Skeletal muscle satellite cell (primary cell): ENCODE measurements at regions not wholly inside any gene's neighbourhood (a gene's known extent, or its start where the extent isn't known, plus 50 kb on each side); places are given as distances from the start of the nearest gene placed in this dataset.

Source experiments
- H3K27me3 ChIP-seq: 2 replicates; pipeline ENCODE4 v1.7.0; 2013; ENCODE audit warnings: low read length; ENCODE audit not compliant: control insufficient read depth, insufficient read depth
- H3K36me3 ChIP-seq: 2 replicates; pipeline ENCODE4 v1.7.0; 2013; ENCODE audit warnings: mild to moderate bottlenecking, control low read depth, low read length; ENCODE audit not compliant: insufficient read depth
- H3K4me1 ChIP-seq: 2 replicates; pipeline ENCODE4 v1.7.0; 2013; ENCODE audit warnings: low read length; ENCODE audit not compliant: control insufficient read depth, insufficient read depth
- H3K4me2 ChIP-seq: 2 replicates; pipeline ENCODE4 v1.7.0; 2013; ENCODE audit warnings: mild to moderate bottlenecking, low read length
- H3K4me3 ChIP-seq: 2 replicates; pipeline ENCODE4 v1.7.0; 2013; ENCODE audit warnings: low read length
- H3K9ac ChIP-seq: 2 replicates; pipeline ENCODE4 v1.7.0; 2013; ENCODE audit warnings: mild to moderate bottlenecking, low read depth, low read length, moderate library complexity
- H3K9me3 ChIP-seq: replicated peaks from 2 replicates; pipeline ENCODE4 v1.7.0; 2013; ENCODE audit warnings: mild to moderate bottlenecking, control low read depth, low read length

GRCh38 chr7:155984609-155985405 is 172.5 kb upstream of the SHH start:
- Histone ChIP-seq H3K4me1 (no peaks in the 10 kb centered on the region), H3K9me3 (no peaks in the 10 kb centered on the region)

GRCh38 chr7:155984028-155984580 is 171.8 kb upstream of the SHH start:
- Histone ChIP-seq H3K4me1 (no peaks in the 10 kb centered on the region), H3K36me3 (no peaks in the 10 kb centered on the region), H3K9ac (no peak overlapping the region), H3K4me2 (no peak overlapping the region), H3K4me3 (no peak overlapping the region), H3K9me3 (no peaks in the 10 kb centered on the region), H3K27me3 (no peaks in the 10 kb centered on the region)

More at GRCh38 chr7:155984609-155985405, 172.5 kb upstream of the SHH start:
- Histone ChIP-seq H3K4me2 (no peak overlapping the region), H3K9ac (no peak overlapping the region), H3K27me3 (no peaks in the 10 kb centered on the region), H3K36me3 (no peaks in the 10 kb centered on the region), H3K4me3 (no peak overlapping the region)

- Histone ChIP-seq H3K9ac (no peak overlapping the region), H3K4me2 (no peak overlapping the region), H3K9me3 (no peaks in the 10 kb centered on the region), H3K36me3 (no peaks in the 10 kb centered on the region), H3K4me3 (no peak overlapping the region), H3K27me3 (no peaks in the 10 kb centered on the region), H3K4me1 (no peaks in the 10 kb centered on the region)
Measured at GRCh38 chr7:155983176-155983815, 171.0 kb upstream of the SHH start.

- Histone ChIP-seq H3K27me3 (no peaks in the 10 kb centered on the region), H3K9ac (no peak overlapping the region), H3K4me2 (no peak overlapping the region), H3K4me1 (no peaks in the 10 kb centered on the region), H3K4me3 (no peak overlapping the region), H3K9me3 (no peaks in the 10 kb centered on the region), H3K36me3 (no peaks in the 10 kb centered on the region)
Measured at GRCh38 chr7:155981703-155982102, 169.4 kb upstream of the SHH start.

GRCh38 chr7:155980841-155981240 is 168.6 kb upstream of the SHH start:
- Histone ChIP-seq H3K9me3 (no peaks in the 10 kb centered on the region), H3K9ac (no peak overlapping the region), H3K36me3 (no peaks in the 10 kb centered on the region), H3K27me3 (no peaks in the 10 kb centered on the region), H3K4me3 (no peak overlapping the region), H3K4me2 (no peak overlapping the region), H3K4me1 (no peaks in the 10 kb centered on the region)

GRCh38 chr7:155979994-155980393 is 167.7 kb upstream of the SHH start:
- no peaks in the 10 kb centered on the region for H3K36me3 ChIP-seq
- no peaks in the 10 kb centered on the region for H3K27me3 ChIP-seq
- H3K4me3 ChIP-seq: no peak overlapping the region
- no peaks in the 10 kb centered on the region for H3K9me3 ChIP-seq
- no peak overlapping the region for H3K9ac ChIP-seq
- H3K4me1 ChIP-seq: no peaks in the 10 kb centered on the region
- H3K4me2 ChIP-seq: no peak overlapping the region

- no peaks in the 10 kb centered on the region for H3K9me3 ChIP-seq
- no peak overlapping the region for H3K4me2 ChIP-seq
- no peaks in the 10 kb centered on the region for H3K4me1 ChIP-seq
- H3K4me3 ChIP-seq: no peak overlapping the region
- no peak overlapping the region for H3K9ac ChIP-seq
- H3K27me3 ChIP-seq: no peaks in the 10 kb centered on the region
- H3K36me3 ChIP-seq: no peaks in the 10 kb centered on the region
Measured at GRCh38 chr7:155979566-155979965, 167.3 kb upstream of the SHH start.

GRCh38 chr7:155975490-155975889 is 163.2 kb upstream of the SHH start:
- H3K9ac ChIP-seq: no peak overlapping the region
- no peaks in the 10 kb centered on the region for H3K9me3 ChIP-seq
- H3K4me2 ChIP-seq: no peak overlapping the region
- H3K4me3 ChIP-seq: no peak overlapping the region
- no peaks in the 10 kb centered on the region for H3K36me3 ChIP-seq
- no peaks in the 10 kb centered on the region for H3K27me3 ChIP-seq
- no peaks in the 10 kb centered on the region for H3K4me1 ChIP-seq

- Histone ChIP-seq H3K4me3 (no peak overlapping the region), H3K9ac (no peak overlapping the region), H3K36me3 (no peaks in the 10 kb centered on the region), H3K27me3 (no peaks in the 10 kb centered on the region), H3K4me2 (no peak overlapping the region), H3K9me3 (no peaks in the 10 kb centered on the region), H3K4me1 (no peaks in the 10 kb centered on the region)
Measured at GRCh38 chr7:155974186-155974897, 162.1 kb upstream of the SHH start.

GRCh38 chr7:155973451-155973997 is 161.3 kb upstream of the SHH start:
- no peaks in the 10 kb centered on the region for H3K9me3 ChIP-seq

GRCh38 chr7:155972651-155973390 is 160.6 kb upstream of the SHH start:
- H3K9me3 ChIP-seq: no peaks in the 10 kb centered on the region
- no peaks in the 10 kb centered on the region for H3K4me1 ChIP-seq
- no peak overlapping the region for H3K9ac ChIP-seq
- H3K4me2 ChIP-seq: no peak overlapping the region
- H3K4me3 ChIP-seq: no peak overlapping the region
- no peaks in the 10 kb centered on the region for H3K36me3 ChIP-seq
- H3K27me3 ChIP-seq: no peaks in the 10 kb centered on the region

More at GRCh38 chr7:155973451-155973997, 161.3 kb upstream of the SHH start:
- no peaks in the 10 kb centered on the region for H3K36me3 ChIP-seq
- H3K4me1 ChIP-seq: no peaks in the 10 kb centered on the region
- no peak overlapping the region for H3K9ac ChIP-seq
- no peaks in the 10 kb centered on the region for H3K27me3 ChIP-seq
- H3K4me2 ChIP-seq: no peak overlapping the region
- no peak overlapping the region for H3K4me3 ChIP-seq
